Glutamatergic neuron (in vitro differentiated cells): ENCODE measurements at regions not wholly inside any gene's neighbourhood (a gene's known extent, or its start where the extent isn't known, plus 50 kb on each side); places are given as distances from the start of the nearest gene placed in this dataset.

Experiments used
- DNase-seq: peaks from one replicate; pipeline ENCODE4 v3.0.0; 2022
- H3K27ac Mint-ChIP-seq: one replicate; pipeline ENCODE4 v1.8.0; 2020; ENCODE audit warnings: mild to moderate bottlenecking, mixed read lengths, inconsistent platforms; ENCODE audit not compliant: unreplicated experiment
- H3K27me3 Mint-ChIP-seq: one replicate; pipeline ENCODE4 v1.8.0; 2020; ENCODE audit warnings: mild to moderate bottlenecking, moderate library complexity, mixed read lengths, inconsistent platforms; ENCODE audit not compliant: unreplicated experiment
- H3K36me3 Mint-ChIP-seq: one replicate; pipeline ENCODE4 v1.8.0; 2020; ENCODE audit warnings: mild to moderate bottlenecking, mixed read lengths, inconsistent platforms; ENCODE audit not compliant: unreplicated experiment
- H3K4me1 Mint-ChIP-seq: one replicate; pipeline ENCODE4 v1.8.0; 2020; ENCODE audit warnings: mild to moderate bottlenecking, low read depth, mixed read lengths, inconsistent platforms; ENCODE audit not compliant: unreplicated experiment
- H3K4me3 Mint-ChIP-seq: one replicate; pipeline ENCODE4 v1.8.0; 2020; ENCODE audit warnings: mild to moderate bottlenecking, mixed read lengths, inconsistent platforms; ENCODE audit not compliant: unreplicated experiment
- H3K9me3 Mint-ChIP-seq: one replicate; pipeline ENCODE4 v1.8.0; 2020; ENCODE audit warnings: mild to moderate bottlenecking, moderate library complexity, mixed read lengths, inconsistent platforms; ENCODE audit not compliant: unreplicated experiment
- TF ChIP-seq, protein P1 (sequence below): fragments of 200-600 bp; sonication (generic); IDR thresholded peaks from one replicate; pipeline ENCODE4 v1.5.0; 2021; ENCODE audit not compliant: partially characterized antibody, unreplicated experiment

DNA sequence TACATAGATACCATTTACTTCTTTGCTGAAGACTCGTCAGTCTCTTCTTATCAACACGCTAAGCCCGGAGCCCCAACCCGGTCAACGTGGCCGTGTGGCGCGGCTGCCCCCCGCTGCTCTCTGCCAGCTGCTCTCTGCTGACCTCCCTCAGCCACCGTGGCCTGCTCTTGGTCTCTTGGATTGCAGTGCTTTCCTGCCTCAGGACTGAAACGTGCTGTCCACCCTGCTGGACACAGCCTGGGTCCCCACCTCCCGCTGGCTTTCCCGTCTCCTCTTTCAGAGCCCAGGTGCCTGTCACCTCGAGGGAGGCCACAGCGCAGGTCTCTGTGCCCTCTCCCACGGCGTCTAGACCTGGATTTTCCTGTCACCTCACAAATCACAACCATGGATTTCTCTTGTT is 388.1 kb upstream of the B3GAT1 start:
- H3K36me3 Mint-ChIP-seq, result no peaks in the 10 kb centered on the region
- peaks cover 9% of the 10 kb centered on the region for H3K27me3 Mint-ChIP-seq
- H3K27ac Mint-ChIP-seq, result peak overlapping the region; percentile 97
- TF ChIP-seq, protein P1, sequence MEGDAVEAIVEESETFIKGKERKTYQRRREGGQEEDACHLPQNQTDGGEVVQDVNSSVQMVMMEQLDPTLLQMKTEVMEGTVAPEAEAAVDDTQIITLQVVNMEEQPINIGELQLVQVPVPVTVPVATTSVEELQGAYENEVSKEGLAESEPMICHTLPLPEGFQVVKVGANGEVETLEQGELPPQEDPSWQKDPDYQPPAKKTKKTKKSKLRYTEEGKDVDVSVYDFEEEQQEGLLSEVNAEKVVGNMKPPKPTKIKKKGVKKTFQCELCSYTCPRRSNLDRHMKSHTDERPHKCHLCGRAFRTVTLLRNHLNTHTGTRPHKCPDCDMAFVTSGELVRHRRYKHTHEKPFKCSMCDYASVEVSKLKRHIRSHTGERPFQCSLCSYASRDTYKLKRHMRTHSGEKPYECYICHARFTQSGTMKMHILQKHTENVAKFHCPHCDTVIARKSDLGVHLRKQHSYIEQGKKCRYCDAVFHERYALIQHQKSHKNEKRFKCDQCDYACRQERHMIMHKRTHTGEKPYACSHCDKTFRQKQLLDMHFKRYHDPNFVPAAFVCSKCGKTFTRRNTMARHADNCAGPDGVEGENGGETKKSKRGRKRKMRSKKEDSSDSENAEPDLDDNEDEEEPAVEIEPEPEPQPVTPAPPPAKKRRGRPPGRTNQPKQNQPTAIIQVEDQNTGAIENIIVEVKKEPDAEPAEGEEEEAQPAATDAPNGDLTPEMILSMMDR, result no peak
- peak overlapping the region; percentile 81 for H3K4me3 Mint-ChIP-seq
- H3K9me3 Mint-ChIP-seq, result peaks cover 7% of the 10 kb centered on the region
- no peak for DNase-seq
- peaks cover 35% of the 10 kb centered on the region for H3K4me1 Mint-ChIP-seq

DNA sequence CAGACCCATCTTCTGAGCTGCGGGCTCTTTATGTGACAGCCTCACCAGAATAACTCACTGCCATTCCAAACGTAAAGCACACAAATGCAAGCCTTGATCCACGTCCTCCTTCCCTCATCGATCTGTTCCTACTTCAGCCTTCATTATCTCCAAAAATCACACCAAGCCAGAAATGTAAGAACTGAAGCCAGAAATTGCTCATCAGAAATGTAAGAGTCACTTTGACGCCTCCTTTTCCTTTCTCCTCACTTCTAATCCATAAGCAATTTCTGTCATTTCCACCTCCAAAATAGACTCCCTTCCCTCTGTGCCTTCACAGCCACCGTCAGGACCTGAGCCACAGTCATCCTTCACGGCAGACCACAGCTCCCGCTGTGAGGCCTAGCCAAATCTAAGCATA is 387.3 kb upstream of the B3GAT1 start:
- Mint-ChIP-seq H3K4me1 (peaks cover 35% of the 10 kb centered on the region), H3K36me3 (no peaks in the 10 kb centered on the region), H3K27ac (peak overlapping the region; percentile 62), H3K4me3 (no peak overlapping the region), H3K9me3 (peaks cover 7% of the 10 kb centered on the region), H3K27me3 (peaks cover 9% of the 10 kb centered on the region)
- TF ChIP-seq, protein P1, result no peak
- DNase-seq, result no peak

DNA sequence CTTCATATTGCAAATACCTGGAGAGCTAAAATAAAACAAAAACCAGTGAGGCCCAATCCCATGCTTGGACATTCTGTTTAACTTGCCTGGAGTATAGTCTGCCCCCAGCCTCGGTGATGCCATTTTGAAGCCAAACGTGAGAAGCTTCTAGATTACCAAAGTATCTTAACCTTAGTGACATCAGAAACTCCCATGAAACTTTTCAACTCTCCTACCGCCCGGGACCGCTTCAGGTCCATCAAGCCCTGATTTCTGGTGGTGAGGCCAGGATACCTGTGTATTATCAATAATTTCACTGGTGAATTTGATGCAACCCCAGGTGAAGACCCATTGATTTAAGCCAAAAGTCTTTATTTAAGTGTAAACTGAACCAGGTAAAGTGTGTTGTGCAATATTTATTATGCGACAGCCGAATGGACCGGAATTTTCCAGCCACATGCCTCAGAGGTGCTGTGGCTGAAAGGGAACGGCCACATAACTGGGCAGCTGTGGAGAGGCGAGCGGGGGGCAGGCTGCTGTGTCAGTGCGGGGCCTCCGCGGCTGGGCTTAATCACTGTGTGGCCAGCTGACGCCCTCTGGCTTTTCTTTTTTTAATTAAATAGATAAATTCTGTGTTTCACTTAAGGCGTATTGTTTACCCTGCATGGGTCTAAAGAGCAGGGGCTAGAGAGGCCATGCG is 385.5 kb upstream of the B3GAT1 start:
- DNase-seq, result no peak
- Mint-ChIP-seq H3K4me3 (no peak overlapping the region), H3K27me3 (peaks cover 11% of the 10 kb centered on the region), H3K4me1 (peaks cover 32% of the 10 kb centered on the region), H3K36me3 (no peaks in the 10 kb centered on the region), H3K27ac (no peak overlapping the region), H3K9me3 (peaks cover 7% of the 10 kb centered on the region)
- TF ChIP-seq, protein P1, result no peak

DNA sequence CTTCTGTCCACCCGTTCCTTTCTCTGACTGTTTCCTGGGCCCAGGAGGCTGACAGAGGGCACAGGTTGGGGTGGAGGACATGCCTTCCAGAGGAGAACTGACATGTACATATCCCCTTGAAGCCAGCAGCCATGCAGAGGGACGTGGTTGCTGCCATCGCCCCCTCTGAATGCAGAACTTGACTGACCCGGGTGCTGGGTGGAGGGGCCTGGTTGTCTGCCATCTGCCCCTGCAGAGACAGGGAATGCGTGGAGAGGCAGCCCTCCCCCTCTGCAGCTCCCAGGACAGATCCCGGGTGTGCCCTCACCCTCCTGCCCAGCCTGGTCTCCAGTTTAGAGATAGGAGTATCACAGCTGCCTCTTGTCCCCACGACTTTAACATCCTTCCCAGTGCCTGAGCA is 383.0 kb upstream of the B3GAT1 start:
- no peak overlapping the region for H3K27ac Mint-ChIP-seq
- H3K36me3 Mint-ChIP-seq, result no peaks in the 10 kb centered on the region
- H3K4me3 Mint-ChIP-seq, result no peak overlapping the region
- H3K27me3 Mint-ChIP-seq, result peaks cover 5% of the 10 kb centered on the region
- TF ChIP-seq, protein P1, result no peak
- DNase-seq, result no peak
- H3K9me3 Mint-ChIP-seq, result peaks cover 1% of the 10 kb centered on the region
- H3K4me1 Mint-ChIP-seq, result peaks cover 9% of the 10 kb centered on the region

DNA sequence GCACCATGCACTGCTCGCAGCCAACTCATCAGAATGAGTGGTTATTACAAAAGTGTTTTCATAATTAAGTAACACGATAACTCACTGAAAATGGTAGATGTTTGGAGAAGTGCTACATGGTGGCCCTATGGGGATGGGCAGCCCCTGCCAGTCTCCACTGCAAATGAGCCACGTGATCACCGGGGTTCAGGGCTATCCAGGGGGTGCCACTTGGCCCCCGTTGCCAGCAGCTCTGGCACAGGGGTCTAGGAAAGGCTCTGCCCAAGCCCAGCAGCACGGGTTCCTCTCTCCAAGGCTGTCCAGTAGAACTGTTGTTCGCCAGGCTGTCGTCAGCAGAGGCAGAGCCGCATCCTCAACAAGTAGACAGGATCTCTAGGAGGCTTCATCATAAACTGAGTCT is 382.1 kb upstream of the B3GAT1 start:
- no peak for DNase-seq
- no peaks in the 10 kb centered on the region for H3K36me3 Mint-ChIP-seq
- no peaks in the 10 kb centered on the region for H3K9me3 Mint-ChIP-seq
- no peak overlapping the region for H3K4me3 Mint-ChIP-seq
- no peak overlapping the region for H3K27ac Mint-ChIP-seq
- TF ChIP-seq, protein P1, result no peak
- H3K4me1 Mint-ChIP-seq, result peaks cover 3% of the 10 kb centered on the region
- peaks cover 5% of the 10 kb centered on the region for H3K27me3 Mint-ChIP-seq
